ENCODE measurements at regions not wholly inside any gene's neighbourhood (a gene's known extent, or its start where the extent isn't known, plus 50 kb on each side); places are given as distances from the start of the nearest gene placed in this dataset.
"Not testable (repeated sequence)": the region's sequence is repeated elsewhere in the genome, so short reads cannot be mapped to it uniquely, and the experiment has no call there.

DNA sequence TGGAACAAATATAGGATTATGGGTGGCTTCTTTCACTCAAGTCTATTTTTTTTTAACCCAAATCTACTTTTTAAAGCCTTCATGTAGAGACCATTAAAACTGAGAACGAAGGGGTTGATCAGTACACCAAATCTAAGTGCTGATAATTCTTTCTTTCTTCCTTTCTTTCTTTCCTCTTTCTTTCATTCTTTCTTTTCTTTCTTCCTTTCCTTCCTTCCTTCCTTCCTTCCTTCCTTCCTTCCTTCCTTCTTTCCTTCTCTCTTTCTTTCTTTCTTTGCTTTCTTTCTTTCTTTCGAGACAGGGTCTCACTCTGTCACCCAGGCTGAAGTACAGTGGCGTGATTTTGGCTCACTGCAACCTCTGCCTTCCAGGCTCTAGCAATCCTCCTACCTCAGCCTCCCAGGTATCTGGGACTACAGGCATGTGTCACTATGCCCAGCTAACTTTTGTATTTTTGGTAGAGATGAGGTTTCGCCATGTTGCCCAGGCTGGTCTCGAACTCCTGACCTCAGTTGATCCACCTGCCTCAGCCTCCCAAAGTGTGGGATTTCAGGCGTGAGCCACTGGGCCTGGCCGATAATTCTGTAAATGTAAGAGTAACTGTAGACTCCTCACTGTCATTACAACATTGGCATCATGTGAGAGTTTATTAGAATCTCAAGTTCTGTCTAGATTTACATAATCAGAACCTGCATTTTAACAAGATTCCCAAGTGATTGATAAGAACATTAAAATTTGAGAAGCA lies 236.4 kb downstream of the TFEC start:
- DNase-seq (ENCODE audit: low spot score), result no peak

DNA sequence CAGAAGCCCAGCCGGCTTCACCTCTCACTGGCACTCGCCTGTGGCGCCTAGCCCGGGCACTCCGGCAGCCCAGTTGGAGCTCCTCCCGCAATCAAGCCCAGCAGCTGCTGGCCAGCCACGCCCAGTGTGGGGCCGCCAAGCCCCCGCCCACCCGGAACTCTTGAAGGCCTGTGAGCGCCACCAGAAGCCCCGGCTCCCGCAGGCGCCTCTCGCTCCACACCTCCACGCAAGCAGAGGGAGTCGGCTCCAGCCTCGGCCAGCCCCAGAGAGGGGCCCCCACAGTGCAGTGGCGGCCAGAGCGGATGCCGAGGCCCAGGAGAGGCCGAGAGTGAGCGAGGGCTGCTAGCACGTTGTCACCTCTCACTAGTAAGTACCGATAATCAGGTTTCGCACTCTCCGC lies 240.7 kb downstream of the TFEC start:
- DNase-seq (ENCODE audit: low spot score), result no peak

DNA sequence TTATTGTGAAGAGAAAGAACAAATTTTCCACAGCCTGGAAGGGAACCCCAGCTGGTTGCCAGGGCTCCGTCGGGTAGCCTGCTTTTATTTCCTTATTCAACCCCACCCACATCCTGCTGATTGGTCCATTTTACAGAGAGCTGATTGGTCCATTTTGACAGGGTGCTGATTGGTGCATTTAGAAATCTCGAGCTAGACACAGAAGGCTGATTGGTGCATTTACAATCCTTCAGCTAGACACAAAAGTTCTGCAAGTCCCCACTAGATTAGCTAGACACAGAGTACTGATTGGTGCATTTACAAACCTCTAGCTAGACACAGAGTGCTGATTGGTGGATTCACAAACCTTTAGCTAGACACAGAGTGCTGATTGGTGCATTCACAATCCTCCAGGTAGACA lies 241.1 kb downstream of the TFEC start:
- not testable (repeated sequence) for DNase-seq (ENCODE audit: low spot score)

- DNase-seq (ENCODE audit: low spot score), result peak; percentile 23
These were observed 247.7 kb downstream of the TFEC start for GRCh38 chr7:115782696-115783490.

DNA sequence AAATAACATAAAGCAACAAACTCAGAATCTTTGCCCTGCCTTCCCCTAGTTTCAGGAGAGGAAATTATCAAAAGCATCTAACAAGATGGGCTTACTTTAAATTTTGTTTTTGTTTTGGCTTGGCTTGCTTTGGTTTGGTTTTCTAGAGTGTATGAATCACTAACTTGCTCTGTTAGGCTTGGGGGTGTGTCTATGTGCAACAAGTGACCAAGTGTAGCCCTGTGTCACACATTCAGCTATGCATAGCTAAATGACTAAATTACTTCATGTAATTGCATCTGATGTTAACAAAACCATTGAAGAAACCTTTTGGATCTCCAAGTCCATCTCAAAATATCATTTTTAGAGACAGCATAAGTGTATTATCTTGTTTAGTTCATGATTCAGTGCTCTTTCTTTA lies 251.0 kb downstream of the TFEC start:
- peak; percentile 1 for DNase-seq (ENCODE audit: low spot score)

- peak; percentile 83 for DNase-seq (ENCODE audit: low spot score)
These were observed 254.6 kb downstream of the TFEC start for GRCh38 chr7:115775981-115776380.

DNA sequence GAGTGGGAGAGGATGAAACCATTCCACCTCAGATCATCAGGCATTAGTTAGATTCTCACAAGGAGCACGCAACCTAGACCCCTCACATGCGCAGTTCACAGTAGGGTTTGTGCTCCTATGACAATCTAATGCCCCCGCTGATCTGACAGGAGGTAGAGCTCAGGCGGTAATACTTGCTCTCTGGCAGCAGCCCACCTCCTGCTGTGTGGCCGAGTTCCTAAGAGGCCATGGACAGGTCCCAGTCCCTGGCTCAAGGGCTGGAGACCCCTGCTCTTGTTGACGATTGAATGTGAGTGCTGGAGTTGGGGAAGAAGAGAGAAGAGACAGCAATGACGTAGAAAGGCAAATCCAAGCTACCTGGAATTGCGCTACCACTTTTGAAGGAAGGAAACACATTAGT lies 267.2 kb downstream of the TFEC start:
- no peak for DNase-seq (ENCODE audit: low spot score)

GRCh38 chr7:115758025-115758424 lies 272.5 kb downstream of the TFEC start:
- no peak for DNase-seq (ENCODE audit: low spot score)

DNA sequence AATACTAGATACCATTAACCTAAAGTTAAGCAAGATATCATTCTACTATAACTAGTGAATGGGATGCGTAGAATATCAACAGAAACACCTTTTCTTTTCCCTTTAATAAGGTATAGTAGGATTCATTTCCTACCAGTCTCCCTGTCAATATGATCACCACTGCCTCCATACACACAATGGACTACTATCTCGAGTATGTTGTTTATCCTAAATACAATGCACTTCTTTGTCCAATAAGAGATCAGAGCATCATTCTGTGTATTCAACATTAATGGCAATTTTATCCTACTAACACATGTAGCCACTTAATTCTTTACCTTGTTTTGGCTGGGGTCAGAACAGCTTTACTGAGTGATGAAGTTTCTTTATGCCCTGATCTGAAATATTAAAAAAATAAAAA lies 276.3 kb downstream of the TFEC start:
- no peak for DNase-seq (ENCODE audit: low spot score)

- no peak for DNase-seq (ENCODE audit: low spot score)
These were observed 280.6 kb downstream of the TFEC start for GRCh38 chr7:115749924-115750323.

DNA sequence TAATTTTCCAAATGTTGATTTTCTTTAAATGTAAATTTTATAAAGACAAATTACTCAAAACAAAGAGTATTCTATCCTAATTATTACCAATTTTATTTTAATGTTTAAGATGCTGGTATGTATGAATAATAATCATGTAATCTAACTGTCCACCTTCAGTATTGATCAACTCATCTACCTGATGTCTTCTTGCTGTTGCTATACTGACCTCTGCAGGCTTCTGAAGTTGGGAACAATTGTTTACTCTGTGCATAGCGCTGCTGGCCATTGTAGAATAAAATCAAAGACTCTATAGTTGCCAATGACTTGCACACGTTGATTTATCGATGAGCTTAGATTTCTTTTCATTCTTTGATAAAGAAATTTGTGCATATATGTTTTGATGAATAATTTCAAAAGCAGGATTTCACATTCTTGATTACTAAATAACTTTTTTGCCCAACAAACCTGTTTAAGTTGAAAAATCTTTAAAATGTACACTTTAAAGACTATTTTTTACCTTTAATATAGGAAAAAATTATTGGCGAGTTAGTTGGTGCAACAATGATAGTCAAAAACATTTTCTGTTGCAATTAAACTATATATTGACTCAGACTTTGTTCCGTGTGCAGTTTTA lies 282.3 kb downstream of the TFEC start:
- peak; percentile 68 for DNase-seq (ENCODE audit: low spot score)

DNA sequence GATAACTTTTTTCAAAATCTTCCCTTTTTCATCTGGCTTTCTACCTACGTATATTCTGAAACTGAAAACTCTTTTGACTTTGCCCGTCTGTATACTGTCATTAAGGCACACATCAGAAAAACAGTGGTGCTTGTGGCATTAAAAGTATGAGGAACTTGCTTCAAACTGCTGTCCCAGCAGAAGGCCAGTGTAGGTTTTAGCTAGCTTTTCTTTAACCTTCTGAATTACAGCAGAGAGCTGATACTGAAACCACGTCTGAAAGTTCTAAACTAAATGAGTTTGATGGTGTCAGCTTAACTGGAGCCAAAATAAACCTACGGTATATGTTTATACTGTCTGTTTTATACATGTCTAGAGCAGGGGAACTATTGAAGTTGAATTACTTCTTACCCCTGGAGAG lies 283.4 kb downstream of the TFEC start:
- no peak for DNase-seq (ENCODE audit: low spot score)

DNA sequence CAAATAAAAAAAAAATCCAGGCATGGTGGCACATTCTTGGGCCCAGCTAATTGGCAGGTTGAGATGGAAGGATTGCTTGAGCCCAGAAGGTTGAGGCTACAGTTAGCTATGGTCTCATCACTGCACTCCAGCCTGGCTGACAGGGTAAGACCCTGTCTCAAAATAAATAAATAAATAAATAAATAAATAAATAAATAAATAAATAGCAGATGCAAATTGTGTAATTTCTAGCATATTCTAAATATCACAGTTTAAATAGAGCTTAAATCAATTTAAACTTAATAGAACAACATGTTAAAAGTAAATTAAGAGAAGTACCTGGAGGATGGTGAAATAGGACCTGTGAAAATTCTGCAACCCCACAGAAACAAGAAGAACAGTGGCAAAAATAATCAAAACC lies 290.5 kb downstream of the TFEC start:
- no peak for DNase-seq (ENCODE audit: low spot score)

DNA sequence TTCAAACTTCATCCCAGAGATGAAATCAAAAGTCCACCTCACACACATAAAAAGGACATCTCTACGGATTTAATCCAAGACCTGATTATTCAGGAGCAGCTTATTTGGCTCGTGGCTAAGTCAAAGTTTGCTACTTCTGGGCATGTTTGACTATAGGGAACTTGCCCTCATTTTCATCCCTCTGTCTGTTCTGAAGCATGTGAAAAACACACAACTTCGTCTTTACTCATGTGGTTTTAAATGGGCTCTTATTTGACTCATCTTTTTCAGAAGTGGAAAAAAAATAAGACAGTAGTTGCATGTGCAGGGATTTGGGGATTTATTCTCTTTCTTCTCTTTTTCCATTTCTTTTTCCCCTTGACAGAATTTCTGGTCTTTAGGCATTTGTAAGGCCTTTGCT lies 295.9 kb downstream of the TFEC start:
- no peak for DNase-seq (ENCODE audit: low spot score)

GRCh38 chr7:115731796-115732471 lies 298.6 kb downstream of the TFEC start:
- DNase-seq (ENCODE audit: low spot score), result no peak

GRCh38 chr7:115728518-115728917 lies 302.0 kb downstream of the TFEC start:
- DNase-seq (ENCODE audit: low spot score), result no peak

- DNase-seq (ENCODE audit: low spot score), result peak; percentile 91
These were observed 306.0 kb downstream of the TFEC start for GRCh38 chr7:115724400-115725056.

GRCh38 chr7:115722302-115722977 lies 308.1 kb downstream of the TFEC start:
- DNase-seq (ENCODE audit: low spot score), result no peak

GRCh38 chr7:115721293-115722217 lies 309.0 kb downstream of the TFEC start:
- peak; percentile 31 for DNase-seq (ENCODE audit: low spot score)

DNA sequence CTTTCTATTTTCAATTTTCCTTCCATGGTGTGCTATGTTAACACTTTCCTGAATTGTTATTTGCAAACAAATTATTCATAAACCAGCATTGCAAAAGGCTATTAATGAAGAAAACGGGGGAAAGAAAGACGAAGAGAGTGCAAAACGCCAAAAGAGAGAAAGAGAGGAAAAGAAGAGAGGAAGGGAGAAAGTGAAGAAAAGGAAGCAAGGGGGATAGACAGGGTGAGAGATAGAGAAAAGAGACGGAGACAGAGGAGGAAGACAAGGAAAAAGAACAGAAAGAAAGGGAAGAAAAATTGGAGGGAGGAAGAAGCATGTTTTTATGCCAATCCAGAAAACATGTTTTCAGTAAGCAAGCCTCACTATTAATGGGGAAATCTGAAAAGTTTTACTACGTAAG lies 310.6 kb downstream of the TFEC start:
- no peak for DNase-seq (ENCODE audit: low spot score)

All from HT-29 (cell line).